A549 (cell line): ENCODE measurements at regions not wholly inside any gene's neighbourhood (a gene's known extent, or its start where the extent isn't known, plus 50 kb on each side); places are given as distances from the start of the nearest gene placed in this dataset.

Experiments used
- CTCF ChIP-seq: fragments of >200 bp; sonication (Bioruptor Twin); formaldehyde crosslinking; IDR thresholded peaks from 3 replicates; pipeline ENCODE4 v1.5.1; 2016
- PBX3 ChIP-seq: IDR thresholded peaks from 2 replicates; pipeline ENCODE4 v1.6.1; 2012
- POLR2A ChIP-seq: IDR thresholded peaks from 2 replicates; pipeline ENCODE4 v1.6.1; 2012; ENCODE audit warnings: mild to moderate bottlenecking, low read length
- POLR2AphosphoS2 ChIP-seq: conservative IDR thresholded peaks from 2 replicates; pipeline ENCODE4 v1.6.1; 2012; ENCODE audit warnings: low read length, improper control_type of control experiment, inconsistent platforms
- RARB ChIP-seq: fragments of 250-450 bp; sonication (Bioruptor Pico); IDR thresholded peaks from 2 replicates; pipeline ENCODE4 v1.8.0; 2021; ENCODE audit warnings: mild to moderate bottlenecking, moderate library complexity
- REST ChIP-seq: fragments of 200-600 bp; sonication (generic); IDR thresholded peaks from 2 replicates; pipeline ENCODE4 v1.6.1; 2016; ENCODE audit warnings: antibody characterized with exemption, mild to moderate bottlenecking, moderate library complexity
- RNF2 ChIP-seq: fragments of 200-600 bp; sonication (generic); IDR thresholded peaks from 2 replicates; pipeline ENCODE4 v1.6.1; 2016; ENCODE audit warnings: low read depth, mild to moderate bottlenecking, antibody characterized with exemption, moderate library complexity, borderline replicate concordance

- TF ChIP-seq POLR2A, result no peak
- TF ChIP-seq RNF2, result no peak
- TF ChIP-seq CTCF, result no peak
- no peak for TF ChIP-seq POLR2AphosphoS2
- no peak for TF ChIP-seq REST
- TF ChIP-seq PBX3, result no peak
- no peak for TF ChIP-seq RARB (CRISPR knock-in tag)
Measured at GRCh38 chr6:11903645-11904044, 108.5 kb upstream of the HIVEP1 start.
